IMR-90 (cell line): ENCODE measurements at regions not wholly inside any gene's neighbourhood (a gene's known extent, or its start where the extent isn't known, plus 50 kb on each side); places are given as distances from the start of the nearest gene placed in this dataset.

Experiments
- ATAC-seq: fragments of 200-7000 bp; cut with Tn5 transposase; 2 replicates; pipeline ENCODE4 v1.9.1; 2020; ENCODE audit warnings: low read depth, mild to moderate bottlenecking, moderate library complexity
- BruUV-seq: library from RNA; stranded (reverse); fragments of 400-500 nt; replicated peaks from 2 replicates; lab custom pipeline; 2021; lab: Mats Ljungman, UMichigan
- CTCF ChIA-PET: fragments of 300-600 bp; formaldehyde crosslinking; extraction: SDS; loops from one replicate; lab custom pipeline; 2021; ENCODE audit warnings: antibody characterized with exemption; lab: Yijun Ruan, JAX
- POLR2A ChIA-PET: fragments of 300-600 bp; sonication (Branson Sonifier 250); formaldehyde crosslinking; loops from one replicate; lab custom pipeline; 2022; ENCODE audit warnings: antibody characterized with exemption; ENCODE audit not compliant: unreplicated experiment; lab: Charles Lee
- DNase-seq: peaks from one replicate; pipeline ENCODE4 v3.0.0; 2013
- H2AFZ ChIP-seq: replicated peaks from 2 replicates; pipeline ENCODE3; 2013; ENCODE audit warnings: low read length, mild to moderate bottlenecking; ENCODE audit not compliant: poor library complexity
- H2AK5ac ChIP-seq: 2 replicates; pipeline ENCODE4 v1.6.1; 2013; ENCODE audit warnings: low read depth, low read length, inconsistent platforms
- H2AK9ac ChIP-seq: replicated peaks from 2 replicates; pipeline ENCODE3; 2013; ENCODE audit warnings: mild to moderate bottlenecking, low read depth, low read length, moderate library complexity; ENCODE audit not compliant: poor library complexity
- H2BK120ac ChIP-seq: 2 replicates; pipeline ENCODE4 v1.6.1; 2013; ENCODE audit warnings: low read depth, low read length, inconsistent platforms
- H2BK15ac ChIP-seq: 3 replicates; pipeline ENCODE4 v1.6.1; 2013; ENCODE audit warnings: low read depth, low read length, inconsistent platforms
- H2BK20ac ChIP-seq: 2 replicates; pipeline ENCODE4 v1.6.1; 2013; ENCODE audit warnings: low read depth, mild to moderate bottlenecking, inconsistent platforms, low read length, moderate library complexity
- H2BK5ac ChIP-seq: 2 replicates; pipeline ENCODE4 v1.6.1; 2013; ENCODE audit warnings: mild to moderate bottlenecking, low read depth, low read length, inconsistent platforms; ENCODE audit not compliant: poor library complexity, severe bottlenecking
- H3K14ac ChIP-seq: replicated peaks from 2 replicates; pipeline ENCODE4 v1.6.1; 2013; ENCODE audit warnings: low read depth, low read length, inconsistent platforms
- H3K18ac ChIP-seq: 2 replicates; pipeline ENCODE4 v1.6.1; 2013; ENCODE audit warnings: low read depth, low read length, control low read depth
- H3K23ac ChIP-seq: 2 replicates; pipeline ENCODE4 v1.6.1; 2013; ENCODE audit warnings: low read depth, low read length, inconsistent platforms
- H3K27ac ChIP-seq: 2 replicates; pipeline ENCODE4 v1.5.1; 2013; ENCODE audit warnings: mild to moderate bottlenecking, control low read depth, low read length; ENCODE audit not compliant: insufficient read depth
- H3K27me3 ChIP-seq: 2 replicates; pipeline ENCODE4 v1.6.1; 2013; ENCODE audit warnings: low read length; ENCODE audit not compliant: control insufficient read depth, insufficient read depth
- H3K36me3 ChIP-seq: 2 replicates; pipeline ENCODE4 v1.6.1; 2013; ENCODE audit warnings: low read length, mixed read lengths; ENCODE audit not compliant: control insufficient read depth, insufficient read depth
- H3K4ac ChIP-seq: 2 replicates; pipeline ENCODE4 v1.6.1; 2013; ENCODE audit warnings: low read depth, low read length, inconsistent platforms
- H3K4me1 ChIP-seq: 2 replicates; pipeline ENCODE4 v1.6.1; 2013; ENCODE audit warnings: low read length, mixed read lengths; ENCODE audit not compliant: control insufficient read depth, insufficient read depth
- H3K4me2 ChIP-seq: 2 replicates; pipeline ENCODE4 v1.6.1; 2013; ENCODE audit warnings: low read depth, mild to moderate bottlenecking, control low read depth, low read length, moderate library complexity
- H3K4me3 ChIP-seq: 2 replicates; pipeline ENCODE4 v1.5.1; 2013; ENCODE audit warnings: low read depth, mild to moderate bottlenecking, control low read depth, low read length, moderate library complexity; ENCODE audit not compliant: insufficient read depth
- H3K56ac ChIP-seq: 2 replicates; pipeline ENCODE4 v1.6.1; 2013; ENCODE audit warnings: low read length, inconsistent platforms; ENCODE audit not compliant: insufficient read depth; ENCODE audit errors: extremely low read depth
- H3K79me1 ChIP-seq, 2 experiments: 2 replicates each; pipeline ENCODE4 v1.6.1; 2013; ENCODE audit warnings: low read length in 2 of 2, inconsistent platforms in 1 of 2, low read depth in 1 of 2
- H3K9ac ChIP-seq: 2 replicates; pipeline ENCODE4 v1.6.1; 2013; ENCODE audit warnings: low read depth, low read length, control low read depth
- H3K9me1 ChIP-seq: 2 replicates; pipeline ENCODE4 v1.6.1; 2013; ENCODE audit warnings: low read length, inconsistent platforms; ENCODE audit not compliant: insufficient read depth
- H3K9me3 ChIP-seq: 2 replicates; pipeline ENCODE4 v1.6.1; 2013; ENCODE audit warnings: low read length; ENCODE audit not compliant: control insufficient read depth, insufficient read depth
- H4K20me1 ChIP-seq: 2 replicates; pipeline ENCODE4 v1.6.1; 2013; ENCODE audit warnings: low read length, inconsistent platforms; ENCODE audit not compliant: insufficient read depth
- H4K5ac ChIP-seq: 2 replicates; pipeline ENCODE4 v1.6.1; 2013; ENCODE audit warnings: mild to moderate bottlenecking, low read depth, low read length, control low read depth
- H4K8ac ChIP-seq, 2 experiments: 2 replicates each; pipeline ENCODE4 v1.6.1; 2013; ENCODE audit warnings: low read depth in 2 of 2, low read length in 2 of 2, control low read depth in 1 of 2, inconsistent platforms in 1 of 2
- H4K91ac ChIP-seq: 2 replicates; pipeline ENCODE4 v1.6.1; 2013; ENCODE audit warnings: low read depth, low read length, inconsistent platforms; ENCODE audit not compliant: insufficient read depth
- CEBPB ChIP-seq: IDR thresholded peaks from 2 replicates; pipeline ENCODE4 v1.6.1; 2012; ENCODE audit warnings: low read depth, low read length, improper control_type of control experiment
- CTCF ChIP-seq: conservative IDR thresholded peaks from 2 replicates; pipeline ENCODE4 v1.5.1; 2012; ENCODE audit warnings: mild to moderate bottlenecking, low read depth, low read length, improper control_type of control experiment
- FOS ChIP-seq: fragments of 150-350 bp; IDR thresholded peaks from 2 replicates; pipeline ENCODE4 v1.6.1; 2016; ENCODE audit warnings: low read depth, low read length
- MAZ ChIP-seq: IDR thresholded peaks from 2 replicates; pipeline ENCODE4 v1.6.1; 2012; ENCODE audit warnings: low read depth, mild to moderate bottlenecking, low read length, improper control_type of control experiment, moderate library complexity, borderline replicate concordance
- POLR2A ChIP-seq: IDR thresholded peaks from 2 replicates; pipeline ENCODE4 v1.6.1; 2012; ENCODE audit warnings: mild to moderate bottlenecking, low read depth, low read length
- RCOR1 ChIP-seq: IDR thresholded peaks from 2 replicates; pipeline ENCODE4 v1.6.1; 2012; ENCODE audit warnings: mild to moderate bottlenecking, low read length, improper control_type of control experiment; ENCODE audit not compliant: insufficient replicate concordance
- WGBS, 2 experiments: methylation state at CpG; one replicate each; pipeline versions ENCODE4 v1.1.5 to v1.1.7; 2013; ENCODE audit warnings: missing lambda C conversion rate in 2 of 2; ENCODE audit not compliant: insufficient read length in 1 of 2; ENCODE audit errors: extremely low coverage in 2 of 2; 5-methylcytosine and 5-hydroxymethylcytosine counted together
- dilution Hi-C: fragments of 300-500 bp; cut with HindIII; formaldehyde crosslinking; loops from one replicate; pipeline ENCODE4 v1.14.3; 2018; ENCODE audit warnings: low sequenced_read_pairs; ENCODE audit not compliant: unreplicated experiment
- in situ Hi-C: fragments of 300-500 bp; cut with MboI; formaldehyde crosslinking; loops from 3 replicates; pipeline ENCODE4 v1.14.3; 2019; ENCODE audit warnings: low sequenced_read_pairs, inconsistent platforms, mixed read lengths
- intact Hi-C: fragments of 100-400 bp; cut with micrococcal nuclease; formaldehyde crosslinking; loops from 2 replicates; pipeline ENCODE4 v1.10.0; 2022

DNA sequence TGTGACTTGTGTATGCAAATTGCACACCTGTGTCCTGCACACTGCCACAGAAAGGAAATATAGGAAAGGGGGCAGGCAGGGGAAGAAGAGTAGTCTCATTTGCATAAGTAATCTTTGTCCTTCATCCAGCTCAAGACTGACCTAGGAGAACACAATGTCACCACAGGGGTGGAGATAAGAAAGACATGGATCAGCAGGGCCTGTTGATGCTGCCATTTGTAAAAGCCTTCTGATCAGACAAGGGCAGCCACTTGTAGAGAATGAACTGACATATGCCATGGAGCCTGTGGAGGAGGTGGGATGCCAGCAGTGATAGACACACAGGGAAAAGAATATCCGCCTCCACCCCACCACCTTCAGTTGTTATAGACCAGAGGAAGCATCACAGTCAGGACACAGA is 528.9 kb downstream of the HTR7 start:
- WGBS, 2 experiments = no CpG with 5 or more reads among the region's 1 CpG
- H3K14ac ChIP-seq = no peak overlapping the region
- no peak for ATAC-seq
- H3K18ac ChIP-seq = no peak overlapping the region
- no peaks in the 10 kb centered on the region for H4K20me1 ChIP-seq
- H3K4me3 ChIP-seq = no peak overlapping the region
- H4K8ac ChIP-seq = no peak overlapping the region
- H3K4me1 ChIP-seq = no peaks in the 10 kb centered on the region
- dilution Hi-C loops = no loop called here
- no peaks in the 10 kb centered on the region for H3K9me3 ChIP-seq
- H3K9me1 ChIP-seq = 0 out of 2 replicates have a peak, but pooled peaks cover 2% of the 10 kb centered on the region
- BruUV-seq = no TSS peak
- no peak overlapping the region for H4K91ac ChIP-seq
- H2AFZ ChIP-seq = no peak overlapping the region
- H2BK5ac ChIP-seq = no peak overlapping the region
- intact Hi-C loops = no loop called here
- H3K4ac ChIP-seq = no peak overlapping the region
- no peaks in the 10 kb centered on the region for H3K36me3 ChIP-seq
- no peak overlapping the region for H2BK120ac ChIP-seq
- TF ChIP-seq CEBPB = no peak
- TF ChIP-seq RCOR1 = no peak
- TF ChIP-seq POLR2A = no peak
- TF ChIP-seq FOS = no peak
- no peak for TF ChIP-seq MAZ
- TF ChIP-seq CTCF = no peak
- no peak for DNase-seq
- H2AK9ac ChIP-seq = no peak overlapping the region
- H3K9ac ChIP-seq = no peak overlapping the region
- no peak overlapping the region for H2BK15ac ChIP-seq
- ChIA-PET CTCF (interaction anchor here (0.6 kb wide), 1 partner anchor 15 kb away, joined by 3 read pairs; no protein-coding TSS in a partner anchor), POLR2A (no interaction called here)
- H3K27ac ChIP-seq = no peak overlapping the region
- no peak overlapping the region for H4K5ac ChIP-seq
- in situ Hi-C loops = no loop called here
- H3K23ac ChIP-seq = no peak overlapping the region
- no peaks in the 10 kb centered on the region for H3K27me3 ChIP-seq
- no peak overlapping the region for H2BK20ac ChIP-seq
- no peak overlapping the region for H2AK5ac ChIP-seq
- H3K56ac ChIP-seq = no peak overlapping the region
- H3K4me2 ChIP-seq = no peak overlapping the region
- H3K79me1 ChIP-seq = no peaks in the 10 kb centered on the region; a peak in 1 of 4 replicates
